ENCODE measurements at regions not wholly inside any gene's neighbourhood (a gene's known extent, or its start where the extent isn't known, plus 50 kb on each side); places are given as distances from the start of the nearest gene placed in this dataset.

DNA sequence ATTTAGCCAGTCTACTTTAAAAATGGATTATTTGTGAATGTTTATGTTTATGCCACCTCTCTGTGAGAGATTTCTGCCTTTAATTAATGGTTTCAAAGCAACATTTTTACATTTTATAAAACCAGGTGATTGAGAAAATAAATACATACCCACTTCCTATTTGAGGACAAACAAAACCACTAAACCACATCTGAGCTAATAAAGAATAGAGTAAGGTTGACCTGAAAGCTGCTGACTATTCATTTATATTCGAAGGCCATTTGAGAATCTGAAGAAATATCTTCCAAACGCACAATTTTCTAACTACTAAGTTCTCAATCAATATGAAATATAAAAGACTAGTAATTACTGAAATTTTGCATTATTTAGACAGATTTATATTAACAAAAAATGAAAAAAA is 705.1 kb downstream of the XPNPEP1 start:
- H3K27me3 ChIP-seq (ENCODE audit: insufficient read depth, low read length), result no peaks in the 10 kb centered on the region
- no peaks in the 10 kb centered on the region for H4K20me1 ChIP-seq (ENCODE audit: insufficient read depth)
- ATAC-seq, result no peak
- H2AFZ ChIP-seq (ENCODE audit: low read depth, low read length, poor library complexity, severe bottlenecking), result no peak overlapping the region
- no peak for DNase-seq (ENCODE audit: low read depth, low spot score)
- CTCF ChIA-PET, result no interaction called here
- no peaks in the 10 kb centered on the region for H3K79me2 ChIP-seq (ENCODE audit: insufficient read depth, low read length)
- no peak overlapping the region for H3K27ac ChIP-seq (ENCODE audit: low read depth, low read length)
- no peak overlapping the region for H3K9ac ChIP-seq (ENCODE audit: low read length)
- no peaks in the 10 kb centered on the region for H3K4me1 ChIP-seq (ENCODE audit: control insufficient read depth in 1 of 2, insufficient read depth in 2 of 2, low read length in 2 of 2)
- H3K36me3 ChIP-seq (ENCODE audit: control insufficient read depth in 1 of 2, insufficient read depth in 2 of 2, low read length in 2 of 2), result no peaks in the 10 kb centered on the region
- H3K9me3 ChIP-seq (ENCODE audit: control insufficient read depth in 1 of 2, insufficient read depth in 1 of 2, low read depth in 1 of 2, low read length in 2 of 2), result peaks cover 28 to 31% of the 10 kb centered on the region in 2 experiments; a peak in 2 of 4 replicates
- H3K9me2 ChIP-seq (ENCODE audit: insufficient read depth), result no peaks in the 10 kb centered on the region
- H3K4me2 ChIP-seq (ENCODE audit: low read length), result no peak overlapping the region
- POLR2A ChIA-PET, result no interaction called here
- TF ChIP-seq CTCF (IDR thresholded peaks at IDR 0.05 in 2 of 3, conservative IDR thresholded peaks at IDR 0.05 in 1 of 3; ENCODE audit: borderline replicate concordance in 1 of 3, insufficient read depth in 1 of 3, low read depth in 2 of 3, low read length in 2 of 3), result no peak
- no peak for TF ChIP-seq JUND (IDR thresholded peaks at IDR 0.05)
- TF ChIP-seq FOSL1 (IDR thresholded peaks at IDR 0.05; ENCODE audit: low read depth), result no peak
- TF ChIP-seq, protein P1, sequence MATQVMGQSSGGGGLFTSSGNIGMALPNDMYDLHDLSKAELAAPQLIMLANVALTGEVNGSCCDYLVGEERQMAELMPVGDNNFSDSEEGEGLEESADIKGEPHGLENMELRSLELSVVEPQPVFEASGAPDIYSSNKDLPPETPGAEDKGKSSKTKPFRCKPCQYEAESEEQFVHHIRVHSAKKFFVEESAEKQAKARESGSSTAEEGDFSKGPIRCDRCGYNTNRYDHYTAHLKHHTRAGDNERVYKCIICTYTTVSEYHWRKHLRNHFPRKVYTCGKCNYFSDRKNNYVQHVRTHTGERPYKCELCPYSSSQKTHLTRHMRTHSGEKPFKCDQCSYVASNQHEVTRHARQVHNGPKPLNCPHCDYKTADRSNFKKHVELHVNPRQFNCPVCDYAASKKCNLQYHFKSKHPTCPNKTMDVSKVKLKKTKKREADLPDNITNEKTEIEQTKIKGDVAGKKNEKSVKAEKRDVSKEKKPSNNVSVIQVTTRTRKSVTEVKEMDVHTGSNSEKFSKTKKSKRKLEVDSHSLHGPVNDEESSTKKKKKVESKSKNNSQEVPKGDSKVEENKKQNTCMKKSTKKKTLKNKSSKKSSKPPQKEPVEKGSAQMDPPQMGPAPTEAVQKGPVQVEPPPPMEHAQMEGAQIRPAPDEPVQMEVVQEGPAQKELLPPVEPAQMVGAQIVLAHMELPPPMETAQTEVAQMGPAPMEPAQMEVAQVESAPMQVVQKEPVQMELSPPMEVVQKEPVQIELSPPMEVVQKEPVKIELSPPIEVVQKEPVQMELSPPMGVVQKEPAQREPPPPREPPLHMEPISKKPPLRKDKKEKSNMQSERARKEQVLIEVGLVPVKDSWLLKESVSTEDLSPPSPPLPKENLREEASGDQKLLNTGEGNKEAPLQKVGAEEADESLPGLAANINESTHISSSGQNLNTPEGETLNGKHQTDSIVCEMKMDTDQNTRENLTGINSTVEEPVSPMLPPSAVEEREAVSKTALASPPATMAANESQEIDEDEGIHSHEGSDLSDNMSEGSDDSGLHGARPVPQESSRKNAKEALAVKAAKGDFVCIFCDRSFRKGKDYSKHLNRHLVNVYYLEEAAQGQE (IDR thresholded peaks at IDR 0.05; ENCODE audit: low read depth), result no peak
- no peak for TF ChIP-seq EZH2phosphoT487 (IDR thresholded peaks at IDR 0.05; ENCODE audit: borderline replicate concordance)
- TF ChIP-seq CEBPB (IDR thresholded peaks at IDR 0.05; ENCODE audit: low read depth), result no peak
- TF ChIP-seq ZFX (IDR thresholded peaks at IDR 0.05), result no peak
- TF ChIP-seq CBX3 (IDR thresholded peaks at IDR 0.05; ENCODE audit: low read depth), result no peak
- no peak for TF ChIP-seq SRF (IDR thresholded peaks at IDR 0.05; ENCODE audit: low read depth)
- no peak for TF ChIP-seq TCF7L2 (IDR thresholded peaks at IDR 0.05; ENCODE audit: borderline replicate concordance, extremely low read depth, insufficient read depth, insufficient read length)
- TF ChIP-seq RAD21 (IDR thresholded peaks at IDR 0.05; ENCODE audit: low read depth), result no peak
- TF ChIP-seq POLR2AphosphoS5 (IDR thresholded peaks at IDR 0.05; ENCODE audit: low read depth, low read length), result no peak
- TF ChIP-seq ZBTB33 (IDR thresholded peaks at IDR 0.05; ENCODE audit: extremely low read depth, insufficient replicate concordance, low read length), result no peak
- TF ChIP-seq SIN3A (IDR thresholded peaks at IDR 0.05; ENCODE audit: low read depth), result no peak
- no peak for TF ChIP-seq YY1 (IDR thresholded peaks at IDR 0.05; ENCODE audit: extremely low read depth, insufficient replicate concordance, low read depth, low read length)
- no peak for TF ChIP-seq ZNF274 (IDR thresholded peaks at IDR 0.05; ENCODE audit: low read depth, low read length)
- no peak for TF ChIP-seq ELF1 (IDR thresholded peaks at IDR 0.05; ENCODE audit: borderline replicate concordance, low read depth)
- RAD21 ChIA-PET (ENCODE audit: low non-redundant PET in 1 of 2, low total read pairs in 2 of 2, uncharacterized antibody in 2 of 2, unreplicated experiment in 2 of 2), result no interaction called here
- intact Hi-C loops (cut with micrococcal nuclease), result no loop called here
- BruUV-seq (replicated peaks), result no TSS peak
- no peak overlapping the region for H3K4me3 ChIP-seq (replicated peaks in 1 of 2; ENCODE audit: low read depth in 1 of 2, low read length in 2 of 2)

All from HCT116 (cell line).